HCT116 (cell line): ENCODE measurements at regions not wholly inside any gene's neighbourhood (a gene's known extent, or its start where the extent isn't known, plus 50 kb on each side); places are given as distances from the start of the nearest gene placed in this dataset.

Experiments used
- ATAC-seq: fragments of 200-7000 bp; cut with Tn5 transposase; 2 replicates; pipeline ENCODE4 v1.9.1; 2020; ENCODE audit warnings: mild to moderate bottlenecking, moderate library complexity
- BruUV-seq: library from RNA; stranded (reverse); fragments of 400-500 nt; replicated peaks from 2 replicates; lab custom pipeline; 2021; lab: Mats Ljungman, UMichigan
- CTCF ChIA-PET: fragments of 300-600 bp; sonication (Branson Sonifier 250); formaldehyde crosslinking; loops from one replicate; lab custom pipeline; 2021; ENCODE audit warnings: antibody characterized with exemption; lab: Charles Lee
- POLR2A ChIA-PET: fragments of 300-600, 350-600 bp; sonication (Branson Sonifier 250); formaldehyde crosslinking; loops from one replicate; lab custom pipeline; 2021; ENCODE audit warnings: antibody characterized with exemption; lab: Charles Lee
- RAD21 ChIA-PET, 2 experiments: fragments of 300-600 bp; sonication (Branson Sonifier 250); formaldehyde crosslinking; loops; one replicate each; lab custom pipeline; 2023; ENCODE audit warnings: low total read pairs in 2 of 2; ENCODE audit not compliant: uncharacterized antibody in 2 of 2, unreplicated experiment in 2 of 2, low non-redundant PET in 1 of 2; lab: Charles Lee
- DNase-seq: peaks from one replicate; pipeline ENCODE4 v3.0.0-alpha.2; 2010; ENCODE audit warnings: low read depth, low spot score
- H2AFZ ChIP-seq: fragments of 200-600 bp; shearing (Covaris generic), sonication (generic); 2 replicates; pipeline ENCODE4 v1.6.1; 2017; ENCODE audit warnings: low read depth, mixed run types, mixed read lengths, antibody characterized with exemption, low read length; ENCODE audit not compliant: poor library complexity, severe bottlenecking
- H3K27ac ChIP-seq: 2 replicates; pipeline ENCODE4 v1.5.1; 2012; ENCODE audit warnings: low read depth, low read length
- H3K27me3 ChIP-seq: fragments of 200-600 bp; sonication (generic); 2 replicates; pipeline ENCODE4 v1.6.1; 2016; ENCODE audit warnings: mixed run types, low read length, mixed read lengths; ENCODE audit not compliant: insufficient read depth
- H3K36me3 ChIP-seq, 2 experiments: fragments of 200-500 bp in 1 of 2; fragments of 200-600 bp in 1 of 2; sonication (Bioruptor generic) in 1 of 2; sonication (generic) in 1 of 2; 2 replicates each; pipeline versions ENCODE4 v1.5.1 to v1.6.1; 2014 to 2016; ENCODE audit warnings: low read length in 2 of 2, inconsistent platforms in 1 of 2, mixed read lengths in 1 of 2, mixed run types in 1 of 2; ENCODE audit not compliant: insufficient read depth in 2 of 2, control insufficient read depth in 1 of 2
- H3K4me1 ChIP-seq, 2 experiments: fragments of 200-600 bp in 1 of 2; sonication (generic) in 1 of 2; 2 replicates each; pipeline versions ENCODE4 v1.5.1 to v1.6.1; 2012 to 2017; ENCODE audit warnings: low read length in 2 of 2, inconsistent platforms in 1 of 2, mild to moderate bottlenecking in 1 of 2, mixed read lengths in 1 of 2, mixed run types in 1 of 2, moderate library complexity in 1 of 2; ENCODE audit not compliant: insufficient read depth in 2 of 2, control insufficient read depth in 1 of 2
- H3K4me2 ChIP-seq: fragments of 200-600 bp; sonication (generic); 2 replicates; pipeline ENCODE4 v1.6.1; 2017; ENCODE audit warnings: mixed run types, low read length, mixed read lengths
- H3K4me3 ChIP-seq, 2 experiments: fragments of 200-600 bp in 1 of 2; sonication (generic) in 1 of 2; replicated peaks in 1 of 2; 2 replicates each; pipeline ENCODE4 v1.5.1; 2011 to 2016; ENCODE audit warnings: low read length in 2 of 2, control low read depth in 1 of 2, low read depth in 1 of 2, mild to moderate bottlenecking in 1 of 2, mixed read lengths in 1 of 2, mixed run types in 1 of 2
- H3K79me2 ChIP-seq: fragments of 200-600 bp; sonication (generic); 2 replicates; pipeline ENCODE4 v1.6.1; 2017; ENCODE audit warnings: mild to moderate bottlenecking, mixed run types, low read length, moderate library complexity, mixed read lengths; ENCODE audit not compliant: insufficient read depth
- H3K9ac ChIP-seq: fragments of 200-600 bp; sonication (generic); 2 replicates; pipeline ENCODE4 v1.6.1; 2016; ENCODE audit warnings: low read length, mixed read lengths
- H3K9me2 ChIP-seq: fragments of 200-600 bp; sonication (generic), shearing (Covaris generic); 2 replicates; pipeline ENCODE4 v1.6.1; 2017; ENCODE audit warnings: mixed run types, mild to moderate bottlenecking, moderate library complexity; ENCODE audit not compliant: insufficient read depth
- H3K9me3 ChIP-seq, 2 experiments: fragments of 200-500 bp in 1 of 2; fragments of 200-600 bp in 1 of 2; sonication (Bioruptor generic) in 1 of 2; sonication (generic) in 1 of 2; 2 replicates each; pipeline ENCODE4 v1.6.1; 2014 to 2017; ENCODE audit warnings: low read length in 2 of 2, mixed read lengths in 2 of 2, inconsistent platforms in 1 of 2, low read depth in 1 of 2, mild to moderate bottlenecking in 1 of 2, mixed run types in 1 of 2, moderate library complexity in 1 of 2; ENCODE audit not compliant: control insufficient read depth in 1 of 2, insufficient read depth in 1 of 2
- H4K20me1 ChIP-seq: fragments of 200-600 bp; sonication (generic), shearing (Covaris generic); 2 replicates; pipeline ENCODE4 v1.6.1; 2017; ENCODE audit warnings: mixed run types, mild to moderate bottlenecking, moderate library complexity; ENCODE audit not compliant: insufficient read depth
- EZH2 ChIP-seq: fragments of 200-600 bp; sonication (generic); IDR thresholded peaks from 2 replicates; pipeline ENCODE4 v1.6.1; 2017; ENCODE audit warnings: antibody characterized with exemption, mixed run types
- POLR2AphosphoS5 ChIP-seq: IDR thresholded peaks from 2 replicates; pipeline ENCODE4 v1.6.1; 2011; ENCODE audit warnings: mild to moderate bottlenecking, low read depth, low read length, moderate library complexity
- SIN3A ChIP-seq: IDR thresholded peaks from 2 replicates; pipeline ENCODE4 v1.6.1; 2012; ENCODE audit warnings: low read depth
- SP1 ChIP-seq: IDR thresholded peaks from 2 replicates; pipeline ENCODE4 v1.6.1; 2012; ENCODE audit warnings: low read depth
- SRF ChIP-seq: IDR thresholded peaks from 2 replicates; pipeline ENCODE4 v1.6.1; 2012; ENCODE audit warnings: low read depth
- ZNF274 ChIP-seq: fragments of 200-500 bp; sonication (Bioruptor generic); IDR thresholded peaks from 2 replicates; pipeline ENCODE4 v1.6.1; 2014; ENCODE audit warnings: mild to moderate bottlenecking, low read depth, low read length, inconsistent platforms
- intact Hi-C: fragments of 100-400 bp; cut with micrococcal nuclease; formaldehyde crosslinking; loops from 2 replicates; pipeline ENCODE4 v1.10.0; 2022
- TF ChIP-seq, protein P1 (sequence below): IDR thresholded peaks from 2 replicates; pipeline ENCODE4 v1.6.1; 2011; ENCODE audit warnings: mild to moderate bottlenecking, low read length, moderate library complexity; ENCODE audit not compliant: insufficient replicate concordance; ENCODE audit errors: extremely low read depth
- TF ChIP-seq, protein P2 (sequence below), 3 experiments: fragments of 200-600 bp in 1 of 3; sonication (generic) in 1 of 3; IDR thresholded peaks in 2 of 3; conservative IDR thresholded peaks in 1 of 3; 2 replicates each; pipeline ENCODE4 v1.5.1; 2012 to 2017; ENCODE audit warnings: low read depth in 2 of 3, low read length in 2 of 3, antibody characterized with exemption in 1 of 3, borderline replicate concordance in 1 of 3, control low read depth in 1 of 3, mild to moderate bottlenecking in 1 of 3, mixed read lengths in 1 of 3, mixed run types in 1 of 3, moderate library complexity in 1 of 3; ENCODE audit not compliant: insufficient read depth in 1 of 3

DNA sequence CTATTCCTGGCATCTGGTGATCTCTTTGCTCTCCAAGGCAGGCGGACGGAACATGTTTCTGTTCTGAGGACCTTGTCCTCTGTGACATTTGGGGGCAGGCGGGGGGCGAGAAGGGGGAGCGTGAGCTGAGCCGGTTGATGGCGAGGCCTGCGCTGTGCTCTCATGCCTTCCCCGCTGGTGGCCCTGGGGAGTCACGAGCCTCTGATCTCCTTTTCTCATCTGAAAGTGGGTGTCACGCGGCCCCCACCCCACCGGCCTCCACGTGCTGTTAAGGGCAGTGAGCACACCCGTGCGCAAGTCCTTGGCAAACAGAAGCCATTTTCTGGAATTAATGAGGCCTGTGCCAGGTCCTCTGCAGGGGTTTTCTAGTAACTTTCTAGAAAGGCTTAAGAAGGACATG lies 102.8 kb upstream of the ACTRT2 start:
- no peaks in the 10 kb centered on the region for H3K27me3 ChIP-seq

More for the DNA sequence above, 102.8 kb upstream of the ACTRT2 start:
- Histone ChIP-seq H3K4me1 (no peaks in the 10 kb centered on the region), H2AFZ (no peak overlapping the region), H3K4me3 (no peak overlapping the region), H3K36me3 (no peaks in the 10 kb centered on the region), H3K9me3 (no peaks in the 10 kb centered on the region; a peak in 1 of 4 replicates), H3K27ac (no peak overlapping the region), H3K9me2 (no peaks in the 10 kb centered on the region), H3K9ac (no peak overlapping the region), H4K20me1 (no peaks in the 10 kb centered on the region), H3K79me2 (no peaks in the 10 kb centered on the region), H3K4me2 (no peak overlapping the region)
- ATAC-seq (no peak), DNase-seq (no peak)
- POLR2A ChIA-PET: no interaction called here
- intact Hi-C loops: no loop called here
- BruUV-seq: no TSS peak
- RAD21 ChIA-PET: no interaction called here
- TF ChIP-seq SIN3A (no peak), EZH2 (no peak), SP1 (no peak), POLR2AphosphoS5 (no peak), ZNF274 (no peak), SRF (no peak)
- TF ChIP-seq, protein P1, sequence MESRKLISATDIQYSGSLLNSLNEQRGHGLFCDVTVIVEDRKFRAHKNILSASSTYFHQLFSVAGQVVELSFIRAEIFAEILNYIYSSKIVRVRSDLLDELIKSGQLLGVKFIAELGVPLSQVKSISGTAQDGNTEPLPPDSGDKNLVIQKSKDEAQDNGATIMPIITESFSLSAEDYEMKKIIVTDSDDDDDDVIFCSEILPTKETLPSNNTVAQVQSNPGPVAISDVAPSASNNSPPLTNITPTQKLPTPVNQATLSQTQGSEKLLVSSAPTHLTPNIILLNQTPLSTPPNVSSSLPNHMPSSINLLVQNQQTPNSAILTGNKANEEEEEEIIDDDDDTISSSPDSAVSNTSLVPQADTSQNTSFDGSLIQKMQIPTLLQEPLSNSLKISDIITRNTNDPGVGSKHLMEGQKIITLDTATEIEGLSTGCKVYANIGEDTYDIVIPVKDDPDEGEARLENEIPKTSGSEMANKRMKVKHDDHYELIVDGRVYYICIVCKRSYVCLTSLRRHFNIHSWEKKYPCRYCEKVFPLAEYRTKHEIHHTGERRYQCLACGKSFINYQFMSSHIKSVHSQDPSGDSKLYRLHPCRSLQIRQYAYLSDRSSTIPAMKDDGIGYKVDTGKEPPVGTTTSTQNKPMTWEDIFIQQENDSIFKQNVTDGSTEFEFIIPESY: no peak
- TF ChIP-seq, protein P2, sequence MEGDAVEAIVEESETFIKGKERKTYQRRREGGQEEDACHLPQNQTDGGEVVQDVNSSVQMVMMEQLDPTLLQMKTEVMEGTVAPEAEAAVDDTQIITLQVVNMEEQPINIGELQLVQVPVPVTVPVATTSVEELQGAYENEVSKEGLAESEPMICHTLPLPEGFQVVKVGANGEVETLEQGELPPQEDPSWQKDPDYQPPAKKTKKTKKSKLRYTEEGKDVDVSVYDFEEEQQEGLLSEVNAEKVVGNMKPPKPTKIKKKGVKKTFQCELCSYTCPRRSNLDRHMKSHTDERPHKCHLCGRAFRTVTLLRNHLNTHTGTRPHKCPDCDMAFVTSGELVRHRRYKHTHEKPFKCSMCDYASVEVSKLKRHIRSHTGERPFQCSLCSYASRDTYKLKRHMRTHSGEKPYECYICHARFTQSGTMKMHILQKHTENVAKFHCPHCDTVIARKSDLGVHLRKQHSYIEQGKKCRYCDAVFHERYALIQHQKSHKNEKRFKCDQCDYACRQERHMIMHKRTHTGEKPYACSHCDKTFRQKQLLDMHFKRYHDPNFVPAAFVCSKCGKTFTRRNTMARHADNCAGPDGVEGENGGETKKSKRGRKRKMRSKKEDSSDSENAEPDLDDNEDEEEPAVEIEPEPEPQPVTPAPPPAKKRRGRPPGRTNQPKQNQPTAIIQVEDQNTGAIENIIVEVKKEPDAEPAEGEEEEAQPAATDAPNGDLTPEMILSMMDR (IDR thresholded peaks at IDR 0.05 in 2 of 3, conservative IDR thresholded peaks at IDR 0.05 in 1 of 3; ENCODE audit: borderline replicate concordance in 1 of 3, insufficient read depth in 1 of 3, low read depth in 2 of 3, low read length in 2 of 3): no peak
- CTCF ChIA-PET: no interaction called here
